ENCODE measurements at regions not wholly inside any gene's neighbourhood (a gene's known extent, or its start where the extent isn't known, plus 50 kb on each side); places are given as distances from the start of the nearest gene placed in this dataset.

DNA sequence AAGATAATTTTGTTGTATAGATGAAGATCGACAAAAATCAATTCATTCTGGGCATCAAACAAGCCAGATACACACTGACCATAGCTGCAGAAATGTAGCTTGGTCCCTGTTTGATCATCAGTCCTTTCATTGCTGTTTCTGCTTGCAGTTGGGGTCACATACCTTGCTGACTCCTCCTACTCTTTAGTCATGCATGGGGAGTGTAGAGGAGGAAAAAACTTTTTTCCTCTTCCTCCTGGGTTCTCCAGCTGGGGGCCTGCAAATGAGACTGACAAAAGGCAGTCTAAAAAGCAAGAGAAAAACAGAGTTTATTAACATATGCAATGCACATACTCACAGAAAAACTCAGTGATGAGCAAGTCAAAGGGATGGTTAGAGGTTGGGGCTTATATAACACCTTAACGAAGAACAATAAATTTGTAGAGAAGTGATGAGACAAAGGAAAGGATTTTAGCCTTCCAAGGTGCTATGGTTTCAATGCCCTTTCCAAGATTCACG lies 105.8 kb downstream of the QRSL1 start:
- TF ChIP-seq EZH2 (IDR thresholded peaks at IDR 0.05) (no peak), POLR2AphosphoS5 (IDR thresholded peaks at IDR 0.05; ENCODE audit: borderline replicate concordance, low read depth, low read length) (no peak)
